H9 (cell line): ENCODE measurements at regions not wholly inside any gene's neighbourhood (a gene's known extent, or its start where the extent isn't known, plus 50 kb on each side); places are given as distances from the start of the nearest gene placed in this dataset.

Experiments used
- DNase-seq: peaks from one replicate; pipeline ENCODE4 v3.0.0-alpha.2; 2017
- H2AFZ ChIP-seq: one replicate; pipeline ENCODE4 v1.6.1; 2013; ENCODE audit warnings: mild to moderate bottlenecking, low read length, control low read depth, moderate library complexity
- H2AK5ac ChIP-seq: 2 replicates; pipeline ENCODE4 v1.6.1; 2013; ENCODE audit warnings: low read length, control low read depth, mixed read lengths; ENCODE audit not compliant: insufficient read length
- H2BK120ac ChIP-seq: one replicate; pipeline ENCODE4 v1.6.1; 2013; ENCODE audit warnings: low read depth, mild to moderate bottlenecking, low read length, control low read depth, inconsistent platforms; ENCODE audit not compliant: poor library complexity, severe bottlenecking
- H2BK12ac ChIP-seq: 2 replicates; pipeline ENCODE4 v1.6.1; 2013; ENCODE audit warnings: low read length, control low read depth, mixed read lengths, low read depth; ENCODE audit not compliant: insufficient read length
- H2BK15ac ChIP-seq: 2 replicates; pipeline ENCODE4 v1.6.1; 2013; ENCODE audit warnings: low read depth, low read length, control low read depth
- H2BK20ac ChIP-seq: one replicate; pipeline ENCODE4 v1.6.1; 2013; ENCODE audit warnings: low read depth, mild to moderate bottlenecking, low read length, control low read depth, inconsistent platforms; ENCODE audit not compliant: poor library complexity, severe bottlenecking
- H2BK5ac ChIP-seq: 2 replicates; pipeline ENCODE4 v1.6.1; 2013; ENCODE audit warnings: low read length, control low read depth, mixed read lengths; ENCODE audit not compliant: insufficient read length
- H3K14ac ChIP-seq: 2 replicates; pipeline ENCODE4 v1.6.1; 2013; ENCODE audit warnings: low read length, control low read depth; ENCODE audit not compliant: insufficient read depth
- H3K18ac ChIP-seq: 2 replicates; pipeline ENCODE4 v1.6.1; 2013; ENCODE audit warnings: low read depth, mild to moderate bottlenecking, mixed read lengths, low read length, control low read depth; ENCODE audit not compliant: insufficient read length
- H3K23ac ChIP-seq: 2 replicates; pipeline ENCODE4 v1.6.1; 2013; ENCODE audit warnings: low read length, control low read depth, mixed read lengths, low read depth; ENCODE audit not compliant: insufficient read length
- H3K23me2 ChIP-seq: 2 replicates; pipeline ENCODE4 v1.6.1; 2013; ENCODE audit warnings: low read depth, mild to moderate bottlenecking, mixed read lengths, low read length, control low read depth; ENCODE audit not compliant: insufficient read length, poor library complexity, severe bottlenecking
- H3K27ac ChIP-seq: 2 replicates; pipeline ENCODE4 v1.5.1; 2013; ENCODE audit warnings: low read length, control low read depth, mixed read lengths, low read depth; ENCODE audit not compliant: insufficient read length
- H3K27me3 ChIP-seq: 2 replicates; pipeline ENCODE4 v1.6.1; 2013; ENCODE audit warnings: low read length, control low read depth, inconsistent platforms; ENCODE audit not compliant: insufficient read depth
- H3K4ac ChIP-seq: 2 replicates; pipeline ENCODE4 v1.6.1; 2013; ENCODE audit warnings: low read depth, mild to moderate bottlenecking, control low read depth, inconsistent platforms, low read length, moderate library complexity
- H3K4me1 ChIP-seq: 2 replicates; pipeline ENCODE4 v1.6.1; 2013; ENCODE audit warnings: low read length, control low read depth, inconsistent platforms; ENCODE audit not compliant: insufficient read depth
- H3K4me2 ChIP-seq: 2 replicates; pipeline ENCODE4 v1.6.1; 2013; ENCODE audit warnings: low read length, control low read depth, mixed read lengths; ENCODE audit not compliant: insufficient read length, insufficient read depth
- H3K56ac ChIP-seq: 2 replicates; pipeline ENCODE4 v1.6.1; 2013; ENCODE audit warnings: low read depth, mild to moderate bottlenecking, mixed read lengths, low read length, control low read depth; ENCODE audit not compliant: insufficient read length
- H3K79me1 ChIP-seq: 2 replicates; pipeline ENCODE4 v1.6.1; 2013; ENCODE audit warnings: low read depth, mild to moderate bottlenecking, moderate library complexity, low read length, control low read depth, inconsistent platforms; ENCODE audit not compliant: insufficient read depth, poor library complexity, severe bottlenecking
- H3K79me2 ChIP-seq: 2 replicates; pipeline ENCODE4 v1.6.1; 2013; ENCODE audit warnings: low read length, control low read depth, inconsistent platforms; ENCODE audit not compliant: insufficient read depth
- H3K9ac ChIP-seq: 2 replicates; pipeline ENCODE4 v1.6.1; 2013; ENCODE audit warnings: low read length, control low read depth, mixed read lengths; ENCODE audit not compliant: insufficient read length; ENCODE audit errors: extremely low read depth
- H3K9me3 ChIP-seq: one replicate; pipeline ENCODE4 v1.6.1; 2013; ENCODE audit warnings: low read depth, low read length, inconsistent platforms; ENCODE audit not compliant: control insufficient read depth
- H3T11ph ChIP-seq: one replicate; pipeline ENCODE4 v1.6.1; 2013; ENCODE audit warnings: mild to moderate bottlenecking, low read length, control low read depth, inconsistent platforms
- H4K20me1 ChIP-seq: one replicate; pipeline ENCODE4 v1.6.1; 2013; ENCODE audit not compliant: control insufficient read depth, insufficient read length, insufficient read depth
- H4K5ac ChIP-seq: 2 replicates; pipeline ENCODE4 v1.6.1; 2013; ENCODE audit warnings: low read depth, mild to moderate bottlenecking, mixed read lengths, low read length, control low read depth; ENCODE audit not compliant: insufficient read length
- H4K8ac ChIP-seq: replicated peaks from 2 replicates; pipeline ENCODE4 v1.6.1; 2013; ENCODE audit warnings: low read length, control low read depth, mixed read lengths, low read depth; ENCODE audit not compliant: insufficient read length
- H4K91ac ChIP-seq: 2 replicates; pipeline ENCODE4 v1.6.1; 2013; ENCODE audit warnings: low read depth, mild to moderate bottlenecking, moderate library complexity, mixed read lengths, low read length, control low read depth; ENCODE audit not compliant: insufficient read length
- H3K27ac Mint-ChIP-seq, 3 experiments: 2 replicates in 2 of 3; 3 replicates in 1 of 3; pipeline ENCODE4 v1.8.0; 2020 to 2021; ENCODE audit warnings: mixed read lengths in 3 of 3, mild to moderate bottlenecking in 1 of 3, moderate library complexity in 1 of 3
- H3K27me3 Mint-ChIP-seq: 2 replicates; pipeline ENCODE4 v1.8.0; 2021; ENCODE audit warnings: low read depth, mild to moderate bottlenecking, moderate library complexity, mixed read lengths
- H3K36me3 Mint-ChIP-seq, 3 experiments: 2 replicates in 2 of 3; 3 replicates in 1 of 3; pipeline ENCODE4 v1.8.0; 2020 to 2021; ENCODE audit warnings: low read depth in 3 of 3, mixed read lengths in 3 of 3; ENCODE audit not compliant: insufficient read depth in 1 of 3
- H3K4me1 Mint-ChIP-seq, 2 experiments: 2 replicates each; pipeline ENCODE4 v1.8.0; 2020; ENCODE audit warnings: mixed read lengths in 2 of 2
- H3K4me3 Mint-ChIP-seq, 2 experiments: 2 replicates in 1 of 2; 3 replicates in 1 of 2; pipeline ENCODE4 v1.8.0; 2020 to 2021; ENCODE audit warnings: mild to moderate bottlenecking in 2 of 2, mixed read lengths in 2 of 2, moderate library complexity in 1 of 2
- H3K9me3 Mint-ChIP-seq, 2 experiments: 2 replicates in 1 of 2; 3 replicates in 1 of 2; pipeline ENCODE4 v1.8.0; 2020; ENCODE audit warnings: mild to moderate bottlenecking in 2 of 2, mixed read lengths in 2 of 2, moderate library complexity in 1 of 2
- WGBS: extraction: QIAGEN DNeasy Blood & Tissue Kit; methylation state at CpG from one replicate; pipeline ENCODE4 v1.1.7; 2013; ENCODE audit warnings: missing lambda C conversion rate, low lambda C conversion rate, mixed read lengths; ENCODE audit not compliant: insufficient read length; ENCODE audit errors: extremely low coverage; 5-methylcytosine and 5-hydroxymethylcytosine counted together
- TF ChIP-seq, protein P1 (sequence below): fragments of 200-600 bp; sonication (generic); conservative IDR thresholded peaks from 3 replicates; pipeline ENCODE4 v1.8.0; 2021; ENCODE audit warnings: antibody characterized with exemption, mild to moderate bottlenecking

DNA sequence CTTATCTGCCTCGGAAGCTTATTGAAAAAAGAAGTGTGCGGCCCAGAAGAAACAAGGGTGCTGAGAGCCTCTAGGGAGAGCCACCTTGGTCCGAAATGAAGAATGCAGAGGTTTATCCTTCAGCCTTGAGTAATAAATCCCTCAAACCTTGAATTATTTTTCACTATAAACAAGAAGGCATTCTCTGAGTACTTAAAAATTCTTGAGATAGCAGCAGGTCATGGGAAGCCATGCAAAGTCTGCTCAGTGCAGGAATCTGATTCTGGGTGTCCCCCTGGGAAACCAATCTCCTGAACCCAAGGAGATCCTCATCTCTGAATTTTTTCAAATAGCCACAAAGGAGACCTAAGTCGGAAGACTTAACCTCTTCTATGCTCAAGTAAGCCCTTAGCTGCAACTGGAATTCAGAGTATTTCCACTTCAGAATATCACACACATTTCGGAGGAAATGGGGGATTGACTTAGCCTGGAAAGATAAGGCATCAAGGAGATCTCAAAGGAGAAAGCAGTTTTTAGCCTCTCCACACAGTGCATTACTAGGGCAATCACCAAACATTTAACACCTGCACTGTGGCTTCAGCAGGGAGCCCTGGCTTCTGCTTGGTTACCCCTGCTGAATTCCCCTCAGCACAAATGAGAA, 365.0 kb downstream of the ETS1 start:
- no peak overlapping the region; a peak in 1 of 7 replicates for H3K27ac Mint-ChIP-seq
- H2AK5ac ChIP-seq, result no peak overlapping the region
- H2BK12ac ChIP-seq, result no peak overlapping the region

More for the DNA sequence above, 365.0 kb downstream of the ETS1 start:
- H2BK15ac ChIP-seq, result no peak overlapping the region
- H3K27me3 Mint-ChIP-seq, result no peaks in the 10 kb centered on the region
- H3K27me3 ChIP-seq, result no peaks in the 10 kb centered on the region
- no peak overlapping the region for H3K4ac ChIP-seq
- H4K20me1 ChIP-seq, result no peaks in the 10 kb centered on the region
- no peaks in the 10 kb centered on the region for H3K79me2 ChIP-seq
- no peaks in the 10 kb centered on the region for H3K79me1 ChIP-seq
- H3K36me3 Mint-ChIP-seq, result no peaks in the 10 kb centered on the region
- no peaks in the 10 kb centered on the region for H3K4me1 Mint-ChIP-seq
- H3K27ac ChIP-seq, result no peak overlapping the region
- no peak overlapping the region for H3T11ph ChIP-seq
- H3K18ac ChIP-seq, result no peak overlapping the region
- no peak overlapping the region for H3K4me3 Mint-ChIP-seq
- TF ChIP-seq, protein P1, sequence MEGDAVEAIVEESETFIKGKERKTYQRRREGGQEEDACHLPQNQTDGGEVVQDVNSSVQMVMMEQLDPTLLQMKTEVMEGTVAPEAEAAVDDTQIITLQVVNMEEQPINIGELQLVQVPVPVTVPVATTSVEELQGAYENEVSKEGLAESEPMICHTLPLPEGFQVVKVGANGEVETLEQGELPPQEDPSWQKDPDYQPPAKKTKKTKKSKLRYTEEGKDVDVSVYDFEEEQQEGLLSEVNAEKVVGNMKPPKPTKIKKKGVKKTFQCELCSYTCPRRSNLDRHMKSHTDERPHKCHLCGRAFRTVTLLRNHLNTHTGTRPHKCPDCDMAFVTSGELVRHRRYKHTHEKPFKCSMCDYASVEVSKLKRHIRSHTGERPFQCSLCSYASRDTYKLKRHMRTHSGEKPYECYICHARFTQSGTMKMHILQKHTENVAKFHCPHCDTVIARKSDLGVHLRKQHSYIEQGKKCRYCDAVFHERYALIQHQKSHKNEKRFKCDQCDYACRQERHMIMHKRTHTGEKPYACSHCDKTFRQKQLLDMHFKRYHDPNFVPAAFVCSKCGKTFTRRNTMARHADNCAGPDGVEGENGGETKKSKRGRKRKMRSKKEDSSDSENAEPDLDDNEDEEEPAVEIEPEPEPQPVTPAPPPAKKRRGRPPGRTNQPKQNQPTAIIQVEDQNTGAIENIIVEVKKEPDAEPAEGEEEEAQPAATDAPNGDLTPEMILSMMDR, result no peak
- H3K9me3 ChIP-seq, result no peaks in the 10 kb centered on the region
- no CpG with 5 or more reads among the region's 5 CpGs for WGBS
- no peak overlapping the region for H3K14ac ChIP-seq
- no peak overlapping the region for H3K56ac ChIP-seq
- no peak overlapping the region for H2BK120ac ChIP-seq
- no peak overlapping the region for H3K23ac ChIP-seq
- H3K9me3 Mint-ChIP-seq, result no peaks in the 10 kb centered on the region; a peak in 2 of 5 replicates
- no peak for DNase-seq
- H4K91ac ChIP-seq, result no peak overlapping the region
- H2AFZ ChIP-seq, result no peak overlapping the region
- no peak overlapping the region for H2BK5ac ChIP-seq
- no peaks in the 10 kb centered on the region for H3K4me1 ChIP-seq
- H3K23me2 ChIP-seq, result no peaks in the 10 kb centered on the region
- H3K4me2 ChIP-seq, result no peak overlapping the region
- H3K9ac ChIP-seq, result no peak overlapping the region
- H2BK20ac ChIP-seq, result no peak overlapping the region
- no peak overlapping the region for H4K5ac ChIP-seq
- H4K8ac ChIP-seq, result no peak overlapping the region
